Breast epithelium (tissue), 4 donors: ENCODE measurements at regions not wholly inside any gene's neighbourhood (a gene's known extent, or its start where the extent isn't known, plus 50 kb on each side); places are given as distances from the start of the nearest gene placed in this dataset.
"Not testable (repeated sequence)": the region's sequence is repeated elsewhere in the genome, so short reads cannot be mapped to it uniquely, and the experiment has no call there.

Experiments
- DNase-seq, 2 donors: peaks; one replicate each; pipeline ENCODE4 v3.0.0-alpha.2; 2019; ENCODE audit warnings: low spot score in 2 of 2
- H3K27ac ChIP-seq, 2 donors: fragments of 200-600 bp; sonication (generic) in 1 of 2; one replicate each; pipeline ENCODE4 v1.5.1; 2016 to 2019; ENCODE audit warnings: mild to moderate bottlenecking in 1 of 2
- H3K27me3 ChIP-seq, 2 donors: fragments of 200-600 bp; sonication (generic) in 1 of 2; one replicate each; pipeline versions ENCODE4 v1.5.1 to v1.6.0; 2017 to 2019; ENCODE audit warnings: control low read depth in 1 of 2, mild to moderate bottlenecking in 1 of 2
- H3K36me3 ChIP-seq: fragments of 200-600 bp; one replicate; pipeline ENCODE4 v1.5.1; 2019
- H3K4me1 ChIP-seq, 2 donors: fragments of 200-600 bp; sonication (generic); one replicate each; pipeline ENCODE4 v1.5.1; 2016 to 2019; ENCODE audit warnings: control low read depth in 1 of 2
- H3K4me3 ChIP-seq, 3 donors: fragments of 200-600 bp; sonication (generic); 1 replicate in 2 of 3; 2 replicates in 1 of 3; pipeline ENCODE4 v1.5.1; 2016 to 2019; ENCODE audit warnings: mild to moderate bottlenecking in 3 of 3, moderate library complexity in 2 of 3
- H3K9me3 ChIP-seq, 2 donors: fragments of 200-600 bp; sonication (generic) in 1 of 2; one replicate each; pipeline ENCODE4 v1.5.1; 2016 to 2019; ENCODE audit warnings: control low read depth in 1 of 2
- CTCF ChIP-seq, 3 donors: fragments of 450-650 bp; IDR thresholded peaks; one replicate each; pipeline ENCODE4 v1.5.1; 2016 to 2017; ENCODE audit warnings: antibody characterized with exemption in 3 of 3, mild to moderate bottlenecking in 3 of 3, moderate library complexity in 3 of 3
- POLR2A ChIP-seq: fragments of 450-650 bp; IDR thresholded peaks from one replicate; pipeline ENCODE4 v1.6.1; 2016; ENCODE audit warnings: antibody characterized with exemption, mild to moderate bottlenecking, moderate library complexity
- POLR2AphosphoS5 ChIP-seq, 3 donors: sonication (generic); formaldehyde crosslinking; IDR thresholded peaks; one replicate each; pipeline ENCODE4 v1.6.1; 2017; ENCODE audit warnings: antibody characterized with exemption in 3 of 3
- intact Hi-C: fragments of 100-400 bp; cut with DNase I; formaldehyde crosslinking; loops from one replicate; pipeline ENCODE4 v1.15.1; 2023; ENCODE audit warnings: low total_unique reads

- H3K9me3 ChIP-seq = peaks cover 0 to 13% of the 10 kb centered on the region in 2 donors
These were observed 135.2 kb downstream of the PCSK1 start for GRCh38 chr5:96297867-96298266.

GRCh38 chr5:96297290-96297689 lies 135.8 kb downstream of the PCSK1 start:
- TF ChIP-seq POLR2AphosphoS5 (IDR thresholded peaks at IDR 0.05) = no peak
- no peak for TF ChIP-seq CTCF (IDR thresholded peaks at IDR 0.05)
- TF ChIP-seq POLR2A = no peak
- no peaks in the 10 kb centered on the region for H3K36me3 ChIP-seq
- intact Hi-C loops = no loop called here
- no peak overlapping the region for H3K27ac ChIP-seq
- H3K9me3 ChIP-seq = peaks cover 0 to 7% of the 10 kb centered on the region in 2 donors
- no peak for DNase-seq
- H3K27me3 ChIP-seq = no peaks in the 10 kb centered on the region
- no peak overlapping the region for H3K4me3 ChIP-seq
- H3K4me1 ChIP-seq = no peaks in the 10 kb centered on the region

More at GRCh38 chr5:96297867-96298266, 135.2 kb downstream of the PCSK1 start:
- Histone ChIP-seq H3K27ac (no peak overlapping the region), H3K4me3 (no peak overlapping the region), H3K36me3 (no peaks in the 10 kb centered on the region), H3K27me3 (no peaks in the 10 kb centered on the region), H3K4me1 (no peaks in the 10 kb centered on the region)
- TF ChIP-seq POLR2AphosphoS5 (IDR thresholded peaks at IDR 0.05) (no peak), CTCF (IDR thresholded peaks at IDR 0.05) (no peak), POLR2A (no peak)
- DNase-seq = no peak
- intact Hi-C loops = no loop called here

- H3K36me3 ChIP-seq = no peaks in the 10 kb centered on the region
- H3K4me3 ChIP-seq = no peak overlapping the region
- no peak for DNase-seq
- intact Hi-C loops = no loop called here
- H3K4me1 ChIP-seq = no peaks in the 10 kb centered on the region
- no peaks in the 10 kb centered on the region for H3K27me3 ChIP-seq
- TF ChIP-seq POLR2AphosphoS5 (IDR thresholded peaks at IDR 0.05) (no peak), CTCF (IDR thresholded peaks at IDR 0.05) (no peak), POLR2A (no peak)
- no peaks in the 10 kb centered on the region for H3K9me3 ChIP-seq
- H3K27ac ChIP-seq = no peak overlapping the region
These were observed 138.2 kb downstream of the PCSK1 start for GRCh38 chr5:96294884-96295202.

- TF ChIP-seq POLR2A (no peak), CTCF (IDR thresholded peaks at IDR 0.05) (no peak), POLR2AphosphoS5 (IDR thresholded peaks at IDR 0.05) (no peak)
- Histone ChIP-seq H3K4me3 (no peak overlapping the region), H3K27me3 (no peaks in the 10 kb centered on the region), H3K27ac (no peak overlapping the region), H3K9me3 (no peaks in the 10 kb centered on the region), H3K4me1 (no peaks in the 10 kb centered on the region), H3K36me3 (no peaks in the 10 kb centered on the region)
- no peak for DNase-seq
- intact Hi-C loops = no loop called here
These were observed 138.8 kb downstream of the PCSK1 start for GRCh38 chr5:96293966-96294883.

- no peaks in the 10 kb centered on the region for H3K9me3 ChIP-seq
- intact Hi-C loops = no loop called here
- H3K27me3 ChIP-seq = no peaks in the 10 kb centered on the region
- no peak for DNase-seq
- no peaks in the 10 kb centered on the region for H3K4me1 ChIP-seq
- TF ChIP-seq POLR2AphosphoS5 (IDR thresholded peaks at IDR 0.05) = no peak
- no peak for TF ChIP-seq CTCF (IDR thresholded peaks at IDR 0.05)
- TF ChIP-seq POLR2A = no peak
- no peak overlapping the region for H3K27ac ChIP-seq
- no peak overlapping the region for H3K4me3 ChIP-seq
- H3K36me3 ChIP-seq = no peaks in the 10 kb centered on the region
These were observed 140.3 kb downstream of the PCSK1 start for GRCh38 chr5:96292582-96293247.

GRCh38 chr5:96289287-96289686 lies 143.8 kb downstream of the PCSK1 start:
- intact Hi-C loops = loop anchor here (5.0 kb wide), 1 partner anchor 297 kb away; no protein-coding TSS in a partner anchor
- H3K27me3 ChIP-seq, H3K4me1 ChIP-seq, H3K9me3 ChIP-seq, H3K4me3 ChIP-seq, H3K27ac ChIP-seq, DNase-seq, H3K36me3 ChIP-seq: not testable (repeated sequence)
